Activated CD8-positive, alpha-beta memory T cell treated with anti-CD3 and anti-CD28 coated beads, Interleukin-2, amount 10 ng/mL, durations not matched to agents 7 days and 5 days (primary cell): ENCODE measurements at regions not wholly inside any gene's neighbourhood (a gene's known extent, or its start where the extent isn't known, plus 50 kb on each side); places are given as distances from the start of the nearest gene placed in this dataset.
"Not testable (repeated sequence)": the region's sequence is repeated elsewhere in the genome, so short reads cannot be mapped to it uniquely, and the experiment has no call there.

ENCODE experiments used
- ATAC-seq: fragments of 150-1000 bp; cut with Tn5 transposase; one replicate; pipeline ENCODE4 v1.10.0; 2021; ENCODE audit warnings: moderate library complexity
- CTCF ChIA-PET: fragments of 350-600 bp; sonication (Branson Sonifier 250); formaldehyde crosslinking; loops from one replicate; lab custom pipeline; 2021; ENCODE audit warnings: antibody characterized with exemption; lab: Charles Lee
- DNase-seq: peaks from one replicate; pipeline ENCODE4 v3.0.0-alpha.2; 2020
- H3K27ac Mint-ChIP-seq: one replicate; pipeline ENCODE4 v1.8.0; 2021; ENCODE audit warnings: mild to moderate bottlenecking, mixed read lengths
- H3K27me3 Mint-ChIP-seq: one replicate; pipeline ENCODE4 v1.8.0; 2021; ENCODE audit warnings: mixed read lengths
- H3K36me3 Mint-ChIP-seq: one replicate; pipeline ENCODE4 v1.8.0; 2021; ENCODE audit warnings: mild to moderate bottlenecking, mixed read lengths
- H3K4me1 Mint-ChIP-seq: one replicate; pipeline ENCODE4 v1.8.0; 2021; ENCODE audit warnings: mixed read lengths
- H3K4me3 Mint-ChIP-seq: one replicate; pipeline ENCODE4 v1.8.0; 2021; ENCODE audit warnings: mild to moderate bottlenecking, moderate library complexity, mixed read lengths
- H3K9me3 Mint-ChIP-seq: one replicate; pipeline ENCODE4 v1.8.0; 2022; ENCODE audit warnings: low read depth, mixed read lengths

DNA sequence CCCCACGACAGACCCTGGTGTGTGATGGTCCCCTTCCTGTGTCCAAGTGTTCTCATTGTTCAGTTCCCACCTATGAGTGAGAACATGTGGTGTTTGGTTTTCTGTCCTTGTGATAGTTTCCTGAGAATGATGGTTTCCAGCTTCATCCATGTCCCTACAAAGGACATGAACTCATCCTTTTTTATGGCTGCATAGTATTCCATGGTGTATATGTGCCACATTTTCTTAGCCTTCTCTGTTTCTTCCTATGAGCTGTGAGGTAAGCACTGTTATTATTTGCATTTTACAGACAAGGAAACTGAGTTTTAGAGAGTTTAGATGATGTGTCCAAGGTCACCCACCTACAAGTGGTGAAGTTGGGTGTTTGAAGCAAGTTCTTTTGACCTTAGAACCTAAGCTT, 51.1 kb upstream of the BNC1 start:
- DNase-seq, CTCF ChIA-PET, H3K4me3 Mint-ChIP-seq, H3K36me3 Mint-ChIP-seq, ATAC-seq, H3K27me3 Mint-ChIP-seq, H3K27ac Mint-ChIP-seq, H3K4me1 Mint-ChIP-seq, H3K9me3 Mint-ChIP-seq: not testable (repeated sequence)

DNA sequence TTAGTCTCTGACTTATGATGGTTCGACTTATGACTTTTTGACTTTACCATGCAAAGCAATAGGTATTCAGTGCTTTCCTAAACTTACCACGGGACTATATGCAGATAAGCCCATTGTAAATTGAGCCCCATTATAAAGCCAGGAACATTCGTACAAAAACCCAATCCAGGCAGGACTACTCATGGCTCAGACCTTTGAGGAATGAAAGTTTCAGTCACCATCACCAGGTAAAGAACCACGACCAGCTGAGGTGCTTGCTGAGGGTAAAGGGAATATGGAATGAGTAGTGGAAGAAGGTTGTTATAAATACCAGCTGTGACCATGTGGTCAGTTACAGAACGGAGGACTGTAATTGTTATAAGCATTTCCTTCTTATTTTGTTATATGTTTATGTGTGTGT, 54.9 kb upstream of the BNC1 start:
- ATAC-seq (no peak), DNase-seq (no peak)
- Mint-ChIP-seq H3K4me1 (no peaks in the 10 kb centered on the region), H3K9me3 (no peaks in the 10 kb centered on the region), H3K27me3 (no peaks in the 10 kb centered on the region), H3K27ac (no peak overlapping the region), H3K36me3 (no peaks in the 10 kb centered on the region), H3K4me3 (no peak overlapping the region)
- CTCF ChIA-PET, result no interaction called here

DNA sequence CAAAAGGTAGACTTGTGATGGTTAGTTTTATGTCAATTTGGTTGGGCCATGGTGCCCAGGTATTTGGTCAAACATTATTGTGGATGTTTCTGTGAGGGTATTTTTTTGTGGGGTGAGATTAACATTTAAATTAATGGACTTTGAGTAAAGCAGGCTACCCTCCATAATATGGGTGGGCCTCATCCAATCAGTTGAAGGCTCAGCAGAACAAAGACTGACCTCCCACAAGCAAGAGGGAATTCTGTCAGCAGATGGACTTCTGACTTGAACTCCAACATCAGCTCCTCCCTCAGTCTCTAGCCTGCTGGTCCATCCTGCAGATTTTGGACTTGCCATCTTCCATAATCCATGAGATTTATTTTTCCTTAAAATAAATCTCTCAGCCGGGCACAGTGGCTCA, 55.6 kb upstream of the BNC1 start:
- Mint-ChIP-seq H3K9me3 (no peaks in the 10 kb centered on the region), H3K36me3 (no peaks in the 10 kb centered on the region), H3K27ac (no peak overlapping the region), H3K4me3 (no peak overlapping the region), H3K4me1 (no peaks in the 10 kb centered on the region), H3K27me3 (no peaks in the 10 kb centered on the region)
- ATAC-seq (no peak), DNase-seq (no peak)
- CTCF ChIA-PET, result no interaction called here

DNA sequence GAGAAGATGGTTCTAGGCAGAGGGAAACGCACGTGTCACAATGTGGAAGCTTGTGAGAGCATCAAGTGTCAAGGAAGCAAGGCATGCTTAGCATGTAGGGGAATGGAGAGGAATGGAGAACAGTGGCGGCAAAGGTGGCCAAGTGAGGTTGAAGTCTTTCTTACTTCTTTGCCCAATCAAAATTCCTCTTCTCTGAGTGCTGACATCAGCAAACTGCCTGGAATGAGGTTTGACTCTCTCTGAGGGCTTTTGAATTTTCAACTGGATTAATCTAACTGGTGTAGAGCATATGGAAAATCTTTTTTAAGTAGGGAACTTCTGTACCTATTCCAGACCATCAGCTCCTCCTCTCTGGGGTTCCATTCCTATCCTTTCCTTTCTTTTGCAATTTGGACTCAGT, 61.9 kb upstream of the BNC1 start:
- no peaks in the 10 kb centered on the region for H3K36me3 Mint-ChIP-seq
- CTCF ChIA-PET, result no interaction called here
- H3K27ac Mint-ChIP-seq, result no peak overlapping the region
- ATAC-seq, result no peak
- H3K9me3 Mint-ChIP-seq, result no peaks in the 10 kb centered on the region
- no peak for DNase-seq
- no peaks in the 10 kb centered on the region for H3K4me1 Mint-ChIP-seq
- no peak overlapping the region for H3K4me3 Mint-ChIP-seq
- H3K27me3 Mint-ChIP-seq, result no peaks in the 10 kb centered on the region

GRCh38 chr15:83352119-83352518, 67.7 kb upstream of the BNC1 start:
- no peaks in the 10 kb centered on the region for H3K27me3 Mint-ChIP-seq
- H3K36me3 Mint-ChIP-seq, result no peaks in the 10 kb centered on the region
- no peak overlapping the region for H3K27ac Mint-ChIP-seq
- H3K9me3 Mint-ChIP-seq, result no peaks in the 10 kb centered on the region
- DNase-seq, result no peak
- no peak for ATAC-seq
- CTCF ChIA-PET, result interaction anchor here (1.2 kb wide), 1 partner anchor 84 kb away, joined by 3 read pairs; no protein-coding TSS in a partner anchor
- H3K4me1 Mint-ChIP-seq, result no peaks in the 10 kb centered on the region
- no peak overlapping the region for H3K4me3 Mint-ChIP-seq

DNA sequence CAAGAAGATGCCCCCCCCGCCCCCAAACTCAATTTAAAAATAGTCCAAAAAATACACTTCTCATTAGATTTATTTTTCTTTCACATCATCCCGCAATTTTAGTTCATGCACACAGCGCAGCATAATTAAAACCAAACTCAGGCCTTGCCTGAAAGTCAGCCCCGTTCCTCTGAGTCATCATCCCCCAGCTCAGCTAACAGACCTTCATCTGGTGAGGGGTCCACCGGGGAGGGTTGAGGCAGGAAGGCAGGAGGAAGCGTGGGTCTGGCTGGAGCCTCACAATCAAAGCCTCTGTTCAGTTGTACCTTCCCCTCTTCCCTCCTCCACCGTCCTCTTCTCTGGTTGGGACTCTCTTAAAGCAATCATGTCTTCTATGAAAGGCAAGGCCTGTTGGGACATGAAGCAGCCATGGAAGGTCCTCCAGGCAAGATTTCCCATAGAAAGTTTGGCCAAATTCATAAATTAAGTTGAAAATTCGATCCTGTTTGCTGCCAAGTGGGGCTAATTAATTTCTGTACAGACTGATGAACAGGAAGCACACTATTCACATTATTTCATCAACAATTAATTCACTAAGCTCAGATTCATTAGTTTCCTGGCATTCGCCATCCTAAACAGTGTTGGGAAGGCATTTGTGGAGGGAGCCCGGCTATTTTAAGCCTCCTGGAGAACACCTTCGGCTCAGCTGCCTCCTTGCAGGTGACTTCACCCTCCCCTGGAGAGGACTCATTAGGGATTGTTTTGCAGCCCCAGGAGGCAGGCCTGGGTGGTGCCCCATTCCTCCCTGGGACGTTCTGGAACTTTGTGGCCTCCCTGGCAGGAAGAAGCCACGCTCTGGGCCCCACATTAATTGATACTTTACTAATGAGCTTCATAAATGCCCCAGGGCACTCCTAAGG, 72.3 kb upstream of the BNC1 start:
- Mint-ChIP-seq H3K36me3 (no peaks in the 10 kb centered on the region), H3K9me3 (no peaks in the 10 kb centered on the region), H3K4me3 (no peak overlapping the region), H3K27ac (no peak overlapping the region), H3K4me1 (no peaks in the 10 kb centered on the region), H3K27me3 (no peaks in the 10 kb centered on the region)
- DNase-seq (no peak), ATAC-seq (no peak)
- CTCF ChIA-PET, result interaction anchor here (0.6 kb wide), 1 partner anchor 49 kb away, joined by 3 read pairs; no protein-coding TSS in a partner anchor

- Mint-ChIP-seq H3K9me3 (no peaks in the 10 kb centered on the region), H3K27me3 (peaks cover 13% of the 10 kb centered on the region), H3K36me3 (no peaks in the 10 kb centered on the region), H3K4me1 (no peaks in the 10 kb centered on the region), H3K27ac (no peak overlapping the region), H3K4me3 (no peak overlapping the region)
- ATAC-seq, result no peak
- no peak for DNase-seq
- CTCF ChIA-PET, result no interaction called here
Measured at GRCh38 chr15:83358972-83359564, 74.6 kb upstream of the BNC1 start.

- no peaks in the 10 kb centered on the region for H3K9me3 Mint-ChIP-seq
- CTCF ChIA-PET, result no interaction called here
- no peak overlapping the region for H3K4me3 Mint-ChIP-seq
- peaks cover 39% of the 10 kb centered on the region for H3K27me3 Mint-ChIP-seq
- peaks cover 6% of the 10 kb centered on the region for H3K4me1 Mint-ChIP-seq
- no peaks in the 10 kb centered on the region for H3K36me3 Mint-ChIP-seq
- ATAC-seq, result no peak
- no peak overlapping the region for H3K27ac Mint-ChIP-seq
- no peak for DNase-seq
Measured at GRCh38 chr15:83362706-83363105, 78.2 kb upstream of the BNC1 start.

DNA sequence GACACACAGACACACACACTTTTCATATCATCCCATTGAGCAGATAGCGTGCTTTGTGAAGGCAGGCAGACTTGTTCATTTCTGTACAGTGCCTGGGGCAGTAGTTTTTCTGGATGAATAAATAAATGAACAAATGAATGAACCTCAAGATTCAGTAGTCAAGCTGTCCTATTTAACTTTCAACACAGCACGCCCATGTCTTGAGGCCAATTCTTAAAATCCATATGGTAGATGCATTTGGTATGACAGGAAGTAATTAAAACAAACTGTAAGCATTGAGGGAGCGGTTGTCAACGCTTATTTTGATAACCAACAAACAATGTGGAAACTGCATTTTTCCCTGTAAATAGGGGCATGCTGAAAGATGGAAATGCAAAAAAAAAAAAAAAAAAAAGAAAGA, 80.0 kb upstream of the BNC1 start:
- CTCF ChIA-PET, result no interaction called here
- ATAC-seq (no peak), DNase-seq (no peak)
- no peak overlapping the region for H3K4me3 Mint-ChIP-seq
- no peak overlapping the region for H3K27ac Mint-ChIP-seq
- no peaks in the 10 kb centered on the region for H3K36me3 Mint-ChIP-seq
- no peaks in the 10 kb centered on the region for H3K9me3 Mint-ChIP-seq
- H3K27me3 Mint-ChIP-seq, result peaks cover 41% of the 10 kb centered on the region
- peaks cover 6% of the 10 kb centered on the region for H3K4me1 Mint-ChIP-seq

- H3K27me3 Mint-ChIP-seq, result peaks cover 46% of the 10 kb centered on the region
- no peaks in the 10 kb centered on the region for H3K36me3 Mint-ChIP-seq
- no peaks in the 10 kb centered on the region for H3K9me3 Mint-ChIP-seq
- peak overlapping the region; percentile 31 for H3K4me3 Mint-ChIP-seq
- peak; percentile 49 for ATAC-seq
- CTCF ChIA-PET, result no interaction called here
- H3K4me1 Mint-ChIP-seq, result peaks cover 6% of the 10 kb centered on the region
- H3K27ac Mint-ChIP-seq, result no peak overlapping the region
- DNase-seq, result peak; percentile 42
Measured at GRCh38 chr15:83365370-83365938, 81.0 kb upstream of the BNC1 start.

DNA sequence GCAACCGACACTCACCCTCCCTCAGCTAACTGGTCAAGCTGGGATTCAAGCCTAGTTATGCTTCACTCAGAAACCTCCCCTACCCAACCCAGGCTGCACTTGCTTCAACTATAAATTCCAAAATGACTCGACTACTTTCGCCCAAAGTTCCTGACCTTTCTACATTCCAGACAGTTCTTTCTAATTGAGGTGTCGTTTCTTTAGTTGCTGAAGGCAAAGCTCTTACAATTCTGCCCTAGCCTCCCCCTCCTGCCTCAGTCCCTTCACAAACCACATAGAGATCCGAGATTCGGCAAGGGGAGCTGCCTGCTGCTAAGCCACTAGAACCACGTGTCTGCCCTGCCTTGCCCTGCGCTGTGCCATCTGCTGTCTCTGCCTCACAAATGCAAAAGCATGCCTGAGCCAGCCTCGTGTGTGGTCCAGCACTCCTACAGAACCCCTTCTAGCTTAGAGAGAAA, 74.7 kb upstream of the SH3GL3 start:
- no peak for ATAC-seq
- Mint-ChIP-seq H3K4me3 (no peak overlapping the region), H3K27me3 (peaks cover 49% of the 10 kb centered on the region), H3K36me3 (no peaks in the 10 kb centered on the region), H3K4me1 (no peaks in the 10 kb centered on the region), H3K27ac (no peak overlapping the region), H3K9me3 (no peaks in the 10 kb centered on the region)
- CTCF ChIA-PET, result no interaction called here
- no peak for DNase-seq

DNA sequence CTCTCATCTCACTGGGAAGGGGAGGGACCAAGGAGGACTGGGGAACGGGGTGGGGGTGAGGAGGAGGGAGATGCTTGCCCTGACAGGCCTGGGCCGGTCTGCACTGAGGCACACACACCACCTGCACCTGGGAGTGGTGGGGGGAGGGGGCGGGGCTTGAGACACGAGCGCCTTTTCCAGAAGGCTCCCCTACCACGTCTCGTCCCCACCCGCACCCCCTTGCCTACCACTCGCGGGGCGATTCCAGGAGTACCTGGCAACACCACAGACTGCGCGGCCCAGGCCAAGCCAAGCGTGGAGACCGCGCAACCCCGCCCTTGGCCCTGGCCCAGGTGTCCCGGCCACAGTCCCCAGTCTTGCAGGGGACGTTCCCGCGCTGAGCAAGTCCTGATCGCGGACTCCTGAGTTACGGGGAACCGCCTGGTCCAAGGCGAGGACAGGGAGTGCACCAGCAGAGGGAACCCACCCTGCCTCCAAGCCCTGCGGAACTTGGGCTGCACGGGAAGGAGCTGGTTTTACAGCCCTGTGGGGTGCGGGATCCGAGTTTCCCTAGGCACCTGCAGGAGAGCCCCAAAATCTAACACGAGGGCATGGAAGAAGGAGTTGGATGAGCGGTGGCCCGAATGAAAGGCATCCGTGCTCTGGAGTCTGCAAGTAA, 68.1 kb upstream of the SH3GL3 start:
- Mint-ChIP-seq H3K4me1 (peaks cover 6% of the 10 kb centered on the region), H3K27me3 (peaks cover 44% of the 10 kb centered on the region), H3K36me3 (no peaks in the 10 kb centered on the region), H3K27ac (no peak overlapping the region), H3K9me3 (no peaks in the 10 kb centered on the region), H3K4me3 (no peak overlapping the region)
- CTCF ChIA-PET, result interaction anchor here (2.5 kb wide), 1 partner anchor 131 kb away, joined by 13 read pairs; no protein-coding TSS in a partner anchor
- DNase-seq (no peak), ATAC-seq (no peak)

- Mint-ChIP-seq H3K9me3 (no peaks in the 10 kb centered on the region), H3K27me3 (peaks cover 39% of the 10 kb centered on the region), H3K27ac (no peak overlapping the region), H3K4me1 (peaks cover 6% of the 10 kb centered on the region), H3K4me3 (no peak overlapping the region), H3K36me3 (no peaks in the 10 kb centered on the region)
- CTCF ChIA-PET, result interaction anchor here (2.5 kb wide), 1 partner anchor 132 kb away, joined by 13 read pairs; no protein-coding TSS in a partner anchor
- ATAC-seq (no peak), DNase-seq (no peak)
Measured at GRCh38 chr15:83379579-83379959, 67.6 kb upstream of the SH3GL3 start.
